Liver (tissue), 8 donors: ENCODE measurements at regions not wholly inside any gene's neighbourhood (a gene's known extent, or its start where the extent isn't known, plus 50 kb on each side); places are given as distances from the start of the nearest gene placed in this dataset.

Experiments used
- DNase-seq: peaks from one replicate; pipeline ENCODE4 v3.0.0-alpha.2; 2017; ENCODE audit warnings: low spot score
- H3K27ac ChIP-seq, 2 donors: one replicate each; pipeline ENCODE4 v1.7.0; 2013; ENCODE audit warnings: inconsistent platforms in 2 of 2, low read length in 2 of 2, control low read depth in 1 of 2, low read depth in 1 of 2, mild to moderate bottlenecking in 1 of 2
- H3K27me3 ChIP-seq, 4 donors: one replicate each; pipeline versions ENCODE4 v1.6.1 to v1.7.0; 2013; ENCODE audit warnings: low read length in 3 of 4, inconsistent platforms in 1 of 4, mild to moderate bottlenecking in 1 of 4, moderate library complexity in 1 of 4; ENCODE audit not compliant: control insufficient read depth in 4 of 4, insufficient read depth in 4 of 4
- H3K36me3 ChIP-seq, 4 donors: one replicate each; pipeline versions ENCODE4 v1.6.1 to v1.7.0; 2013; ENCODE audit warnings: low read length in 3 of 4, mild to moderate bottlenecking in 3 of 4, low read depth in 1 of 4, moderate library complexity in 1 of 4; ENCODE audit not compliant: control insufficient read depth in 4 of 4, insufficient read depth in 3 of 4
- H3K4me1 ChIP-seq, 4 donors: one replicate each; pipeline versions ENCODE4 v1.6.1 to v1.7.0; 2013; ENCODE audit warnings: low read length in 3 of 4, mild to moderate bottlenecking in 3 of 4, moderate library complexity in 1 of 4; ENCODE audit not compliant: control insufficient read depth in 4 of 4, insufficient read depth in 4 of 4
- H3K4me3 ChIP-seq, 3 donors: one replicate each; pipeline versions ENCODE4 v1.6.1 to v1.7.0; 2013; ENCODE audit warnings: low read length in 3 of 3, control low read depth in 1 of 3, low read depth in 1 of 3, mild to moderate bottlenecking in 1 of 3
- H3K9ac ChIP-seq, 2 donors: one replicate each; pipeline ENCODE4 v1.7.0; 2013; ENCODE audit warnings: low read length in 2 of 2, mild to moderate bottlenecking in 2 of 2, moderate library complexity in 2 of 2, control low read depth in 1 of 2, low read depth in 1 of 2
- H3K9me3 ChIP-seq, 4 donors: one replicate each; pipeline versions ENCODE4 v1.6.1 to v1.7.0; 2013; ENCODE audit warnings: low read length in 3 of 4; ENCODE audit not compliant: control insufficient read depth in 4 of 4
- ATF3 ChIP-seq: IDR thresholded peaks from 2 replicates; pipeline ENCODE4 v1.6.1; 2016; ENCODE audit warnings: antibody characterized with exemption
- CTCF ChIP-seq: fragments of 150-350 bp; IDR thresholded peaks from 2 replicates; pipeline ENCODE4 v1.5.1; 2017; ENCODE audit warnings: improper control_type of control experiment, low read depth, low read length; ENCODE audit not compliant: missing input control
- EGR1 ChIP-seq, 2 donors: IDR thresholded peaks; 2 replicates each; pipeline ENCODE4 v1.6.1; 2016 to 2018; ENCODE audit warnings: antibody characterized with exemption in 2 of 2, low read depth in 2 of 2
- FOXA1 ChIP-seq: IDR thresholded peaks from 2 replicates; pipeline ENCODE4 v1.6.1; 2016; ENCODE audit warnings: antibody characterized with exemption
- FOXA2 ChIP-seq: IDR thresholded peaks from 2 replicates; pipeline ENCODE4 v1.6.1; 2016; ENCODE audit warnings: antibody characterized with exemption
- GABPA ChIP-seq, 2 donors: IDR thresholded peaks in 1 of 2; conservative IDR thresholded peaks in 1 of 2; 2 replicates each; pipeline ENCODE4 v1.6.1; 2016; ENCODE audit warnings: antibody characterized with exemption in 2 of 2, mild to moderate bottlenecking in 1 of 2, moderate library complexity in 1 of 2
- HNF4A ChIP-seq, 2 donors: conservative IDR thresholded peaks; 2 replicates each; pipeline ENCODE4 v1.6.1; 2016; ENCODE audit warnings: antibody characterized with exemption in 2 of 2, mild to moderate bottlenecking in 2 of 2
- HNF4G ChIP-seq: IDR thresholded peaks from 2 replicates; pipeline ENCODE4 v1.6.1; 2016; ENCODE audit warnings: antibody characterized with exemption
- JUND ChIP-seq, 2 donors: IDR thresholded peaks; 2 replicates each; pipeline ENCODE4 v1.6.1; 2016; ENCODE audit warnings: antibody characterized with exemption in 2 of 2
- MAX ChIP-seq: IDR thresholded peaks from 2 replicates; pipeline ENCODE4 v1.6.1; 2016; ENCODE audit warnings: antibody characterized with exemption
- NR2F2 ChIP-seq: IDR thresholded peaks from 2 replicates; pipeline ENCODE4 v1.6.1; 2016; ENCODE audit warnings: antibody characterized with exemption
- RAD21 ChIP-seq, 2 donors: IDR thresholded peaks; 2 replicates each; pipeline ENCODE4 v1.6.1; 2016; ENCODE audit warnings: antibody characterized with exemption in 2 of 2, mild to moderate bottlenecking in 2 of 2
- RXRA ChIP-seq, 2 donors: IDR thresholded peaks; 2 replicates each; pipeline ENCODE4 v1.6.1; 2017 to 2018; ENCODE audit warnings: antibody characterized with exemption in 2 of 2, mild to moderate bottlenecking in 1 of 2
- TAF1 ChIP-seq: conservative IDR thresholded peaks from 2 replicates; pipeline ENCODE4 v1.6.1; 2016; ENCODE audit warnings: antibody characterized with exemption, mild to moderate bottlenecking
- YY1 ChIP-seq: IDR thresholded peaks from 2 replicates; pipeline ENCODE4 v1.6.1; 2016; ENCODE audit warnings: antibody characterized with exemption, mild to moderate bottlenecking
- ZBTB33 ChIP-seq: IDR thresholded peaks from 2 replicates; pipeline ENCODE4 v1.6.1; 2016; ENCODE audit warnings: antibody characterized with exemption
- WGBS: extraction: QIAGEN DNeasy Blood & Tissue Kit; methylation state at CpG from one replicate; pipeline ENCODE4 v1.1.7; 2013; 5-methylcytosine and 5-hydroxymethylcytosine counted together
- donor health status: healthy.
- donor health status: healthy.
- donor health status: healthy.
- donor health status: healthy.
- donor health status: healthy.

GRCh38 chrX:109827772-109828171, 94.7 kb upstream of the ACSL4 start:
- Histone ChIP-seq H3K27me3 (no peaks in the 10 kb centered on the region), H3K36me3 (no peaks in the 10 kb centered on the region), H3K9ac (no peak overlapping the region), H3K9me3 (no peaks in the 10 kb centered on the region), H3K4me1 (peaks cover 0 to 20% (median 12%) of the 10 kb centered on the region in 4 donors), H3K4me3 (no peak overlapping the region), H3K27ac (no peak overlapping the region)
- no peak for TF ChIP-seq NR2F2
- no peak for TF ChIP-seq TAF1
- no peak for TF ChIP-seq RXRA (IDR thresholded peaks at IDR 0.05)
- no peak for TF ChIP-seq YY1
- TF ChIP-seq HNF4A (conservative IDR thresholded peaks at IDR 0.05) = no peak
- TF ChIP-seq MAX = no peak
- TF ChIP-seq GABPA (IDR thresholded peaks at IDR 0.05 in 1 of 2, conservative IDR thresholded peaks at IDR 0.05 in 1 of 2) = no peak
- TF ChIP-seq JUND (IDR thresholded peaks at IDR 0.05) = no peak
- no peak for TF ChIP-seq EGR1 (IDR thresholded peaks at IDR 0.05; ENCODE audit: low read depth in 2 of 2)
- 97% methylated on average over 4 of the region's 4 CpGs for WGBS
- DNase-seq = no peak

- no peak for TF ChIP-seq HNF4G
- no peak for TF ChIP-seq NR2F2
- TF ChIP-seq FOXA1 = no peak
- no peak for TF ChIP-seq ZBTB33
- TF ChIP-seq YY1 = no peak
- TF ChIP-seq FOXA2 = no peak
- TF ChIP-seq CTCF = no peak
- TF ChIP-seq ATF3 = no peak
- Histone ChIP-seq H3K4me1 (peaks cover 0 to 20% (median 12%) of the 10 kb centered on the region in 4 donors), H3K27ac (peak overlapping the region; percentile 28 to 54), H3K9me3 (no peaks in the 10 kb centered on the region), H3K9ac (no peak overlapping the region), H3K27me3 (no peaks in the 10 kb centered on the region), H3K4me3 (no peak overlapping the region), H3K36me3 (no peaks in the 10 kb centered on the region)
- WGBS = 47% methylated on average over 3 of the region's 3 CpGs
- DNase-seq = no peak
These were observed 97.2 kb upstream of the ACSL4 start for GRCh38 chrX:109830157-109830703.

GRCh38 chrX:109830704-109831206, 97.7 kb upstream of the ACSL4 start:
- no peaks in the 10 kb centered on the region for H3K36me3 ChIP-seq
- H3K27ac ChIP-seq = peak overlapping the region; percentile 28 to 59
- WGBS = 23% methylated on average over 3 of the region's 3 CpGs
- peaks cover 0 to 20% (median 12%) of the 10 kb centered on the region in 4 donors for H3K4me1 ChIP-seq
- H3K4me3 ChIP-seq = no peak overlapping the region
- no peak overlapping the region for H3K9ac ChIP-seq
- no peak for DNase-seq
- H3K9me3 ChIP-seq = no peaks in the 10 kb centered on the region
- no peaks in the 10 kb centered on the region for H3K27me3 ChIP-seq
- TF ChIP-seq YY1 (no peak), ZBTB33 (peak; percentile 53), CTCF (no peak), JUND (IDR thresholded peaks at IDR 0.05) (peak; percentile 74 to 87), NR2F2 (peak; percentile 52), FOXA2 (peak; percentile 52), EGR1 (IDR thresholded peaks at IDR 0.05; ENCODE audit: low read depth in 2 of 2) (peak in 1 of 2 donors; percentile 82), RAD21 (IDR thresholded peaks at IDR 0.05) (no peak), HNF4G (peak; percentile 67), MAX (peak; percentile 80), ATF3 (peak; percentile 63), TAF1 (no peak), HNF4A (conservative IDR thresholded peaks at IDR 0.05) (peak; percentile 84 to 95)
